ENCODE measurements at regions not wholly inside any gene's neighbourhood (a gene's known extent, or its start where the extent isn't known, plus 50 kb on each side); places are given as distances from the start of the nearest gene placed in this dataset.

DNA sequence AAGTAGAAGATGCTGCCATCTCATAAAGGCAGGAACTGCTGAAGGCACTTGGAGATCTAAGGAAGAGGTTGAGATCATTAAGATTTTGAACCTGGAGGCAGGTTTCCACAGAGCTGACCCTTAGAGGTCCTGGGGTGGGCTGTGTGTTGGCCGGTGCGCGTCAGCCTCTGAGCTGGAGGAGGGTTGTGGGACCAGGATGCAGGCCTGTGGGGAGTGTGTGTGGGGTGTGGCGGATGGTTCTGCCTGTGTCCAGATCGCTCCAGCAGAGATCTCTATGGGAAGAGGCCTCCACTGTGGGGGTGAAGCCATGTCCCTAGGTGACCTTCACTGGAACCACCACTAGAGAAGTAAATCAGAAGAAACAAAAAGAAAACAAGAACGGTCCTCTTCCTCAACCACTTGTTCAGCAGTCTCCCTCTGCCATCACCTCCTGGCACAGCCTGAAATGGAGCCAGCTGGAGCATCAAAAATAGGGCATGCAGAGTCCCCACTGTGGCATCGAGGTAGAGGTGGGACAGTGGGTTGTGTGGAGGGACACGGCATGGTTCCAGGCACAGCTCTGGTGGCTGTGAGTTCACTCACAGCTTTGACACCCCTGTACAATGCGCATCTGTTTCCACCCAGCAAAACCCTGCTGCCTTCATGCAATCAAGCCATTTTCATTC, 453.8 kb downstream of the TCERG1L start:
- Histone ChIP-seq H3K4me3 (no peak overlapping the region), H3K9me3 (peaks cover 0 to 15% (median 0%) of the 10 kb centered on the region in 4 donors), H3K36me3 (no peaks in the 10 kb centered on the region), H3K4me1 (no peaks in the 10 kb centered on the region), H3K27me3 (no peaks in the 10 kb centered on the region), H3K27ac (no peak overlapping the region)
- TF ChIP-seq, protein P1, sequence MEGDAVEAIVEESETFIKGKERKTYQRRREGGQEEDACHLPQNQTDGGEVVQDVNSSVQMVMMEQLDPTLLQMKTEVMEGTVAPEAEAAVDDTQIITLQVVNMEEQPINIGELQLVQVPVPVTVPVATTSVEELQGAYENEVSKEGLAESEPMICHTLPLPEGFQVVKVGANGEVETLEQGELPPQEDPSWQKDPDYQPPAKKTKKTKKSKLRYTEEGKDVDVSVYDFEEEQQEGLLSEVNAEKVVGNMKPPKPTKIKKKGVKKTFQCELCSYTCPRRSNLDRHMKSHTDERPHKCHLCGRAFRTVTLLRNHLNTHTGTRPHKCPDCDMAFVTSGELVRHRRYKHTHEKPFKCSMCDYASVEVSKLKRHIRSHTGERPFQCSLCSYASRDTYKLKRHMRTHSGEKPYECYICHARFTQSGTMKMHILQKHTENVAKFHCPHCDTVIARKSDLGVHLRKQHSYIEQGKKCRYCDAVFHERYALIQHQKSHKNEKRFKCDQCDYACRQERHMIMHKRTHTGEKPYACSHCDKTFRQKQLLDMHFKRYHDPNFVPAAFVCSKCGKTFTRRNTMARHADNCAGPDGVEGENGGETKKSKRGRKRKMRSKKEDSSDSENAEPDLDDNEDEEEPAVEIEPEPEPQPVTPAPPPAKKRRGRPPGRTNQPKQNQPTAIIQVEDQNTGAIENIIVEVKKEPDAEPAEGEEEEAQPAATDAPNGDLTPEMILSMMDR (IDR thresholded peaks at IDR 0.05) = no peak
- TF ChIP-seq POLR2A (IDR thresholded peaks at IDR 0.05) = no peak
- no peak for DNase-seq

DNA sequence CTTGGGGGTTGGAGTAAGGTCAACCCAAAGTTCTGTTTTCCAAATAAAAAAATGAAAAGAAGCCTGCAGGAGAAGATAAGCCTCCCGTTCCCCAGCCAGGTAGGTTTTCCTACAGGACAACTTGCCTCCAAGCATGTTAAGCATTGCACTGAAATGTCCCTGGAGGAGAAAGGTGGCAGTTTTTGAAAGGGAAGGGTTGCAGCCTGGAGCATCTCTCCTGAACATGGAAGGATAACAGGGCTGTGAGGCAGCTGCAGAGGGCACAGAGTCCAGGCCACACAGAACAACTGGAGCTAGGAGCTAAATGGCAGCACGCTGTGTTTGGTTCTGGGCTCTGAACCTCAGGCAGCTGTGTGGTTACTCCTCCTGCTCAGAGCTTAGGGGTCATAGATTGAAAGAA, 452.9 kb downstream of the TCERG1L start:
- DNase-seq = no peak
- Histone ChIP-seq H3K36me3 (no peaks in the 10 kb centered on the region), H3K4me1 (no peaks in the 10 kb centered on the region), H3K4me3 (no peak overlapping the region), H3K27me3 (no peaks in the 10 kb centered on the region), H3K27ac (no peak overlapping the region), H3K9me3 (peaks cover 0 to 7% (median 0%) of the 10 kb centered on the region in 4 donors)
- no peak for TF ChIP-seq POLR2A (IDR thresholded peaks at IDR 0.05)
- TF ChIP-seq, protein P1 (IDR thresholded peaks at IDR 0.05) = no peak

DNA sequence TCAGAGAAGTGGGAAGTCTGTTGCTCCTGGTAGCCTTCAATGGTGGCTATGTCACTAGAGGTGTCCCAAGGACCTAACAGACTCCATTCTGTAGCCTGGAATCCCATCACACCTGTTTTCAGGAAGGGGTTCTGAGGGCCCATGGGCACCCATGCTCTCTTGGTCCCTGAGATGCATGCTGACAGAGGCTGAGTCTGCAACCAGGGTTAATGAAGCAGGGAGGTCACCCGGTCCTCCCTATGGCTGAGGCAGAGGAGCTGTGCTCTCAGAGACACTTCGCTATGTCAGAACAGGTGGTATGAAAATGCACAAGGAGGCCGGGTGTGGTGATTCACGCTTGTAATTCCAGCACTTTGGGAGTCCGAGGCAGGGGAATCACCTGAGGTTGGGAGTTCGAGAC, 452.1 kb downstream of the TCERG1L start:
- no peak for DNase-seq
- no peak overlapping the region for H3K27ac ChIP-seq
- no peaks in the 10 kb centered on the region for H3K27me3 ChIP-seq
- H3K4me1 ChIP-seq = no peaks in the 10 kb centered on the region
- H3K4me3 ChIP-seq = no peak overlapping the region
- no peaks in the 10 kb centered on the region for H3K36me3 ChIP-seq
- H3K9me3 ChIP-seq = no peaks in the 10 kb centered on the region
- no peak for TF ChIP-seq POLR2A (IDR thresholded peaks at IDR 0.05)
- TF ChIP-seq, protein P1 (IDR thresholded peaks at IDR 0.05) = no peak

DNA sequence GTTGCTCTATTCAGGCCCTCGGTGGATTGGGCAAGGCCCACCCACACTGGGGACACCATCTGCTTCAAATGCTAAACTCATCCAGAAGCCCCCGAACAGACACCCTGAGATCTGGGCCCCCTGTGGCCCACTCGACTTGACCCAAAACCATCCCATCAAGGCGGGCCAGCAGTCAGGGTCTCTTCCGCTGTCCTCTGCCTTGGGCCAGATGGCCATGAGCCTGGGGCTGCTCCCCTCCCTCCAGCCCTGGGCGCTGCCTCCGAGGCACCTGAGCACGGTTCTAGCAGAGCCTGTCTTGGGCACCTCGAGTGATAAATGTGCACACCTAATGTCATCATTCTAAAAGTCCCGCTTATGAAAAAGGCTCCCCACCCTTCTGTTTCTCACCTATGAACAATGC, 449.4 kb downstream of the TCERG1L start:
- DNase-seq = no peak
- TF ChIP-seq POLR2A (IDR thresholded peaks at IDR 0.05) = no peak
- TF ChIP-seq, protein P1 (IDR thresholded peaks at IDR 0.05) = no peak
- Histone ChIP-seq H3K27me3 (no peaks in the 10 kb centered on the region), H3K27ac (no peak overlapping the region), H3K36me3 (no peaks in the 10 kb centered on the region), H3K9me3 (no peaks in the 10 kb centered on the region), H3K4me1 (no peaks in the 10 kb centered on the region), H3K4me3 (no peak overlapping the region)

DNA sequence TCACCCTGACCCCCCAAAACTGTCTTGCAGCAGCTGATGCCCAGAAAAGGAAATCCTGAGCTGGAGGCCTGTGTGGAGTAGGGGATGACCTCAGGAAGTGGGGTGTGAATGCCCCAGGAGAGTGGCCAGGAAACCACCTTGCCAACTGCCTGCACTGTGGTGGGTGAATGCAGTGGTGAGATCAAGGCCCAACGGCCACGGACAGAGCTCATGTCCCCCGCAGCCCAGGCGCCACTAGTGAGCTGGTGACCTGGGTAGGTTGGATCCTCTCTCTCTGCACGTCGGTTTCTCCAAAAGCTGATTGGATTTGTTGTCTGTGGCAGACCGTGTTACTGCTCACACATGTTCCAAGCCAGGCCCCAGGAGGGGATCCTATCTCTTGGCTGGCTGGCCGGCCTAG, 448.9 kb downstream of the TCERG1L start:
- Histone ChIP-seq H3K36me3 (no peaks in the 10 kb centered on the region), H3K4me3 (no peak overlapping the region), H3K27me3 (no peaks in the 10 kb centered on the region), H3K4me1 (no peaks in the 10 kb centered on the region), H3K27ac (no peak overlapping the region), H3K9me3 (no peaks in the 10 kb centered on the region)
- TF ChIP-seq, protein P1 (IDR thresholded peaks at IDR 0.05) = no peak
- no peak for TF ChIP-seq POLR2A (IDR thresholded peaks at IDR 0.05)
- no peak for DNase-seq

DNA sequence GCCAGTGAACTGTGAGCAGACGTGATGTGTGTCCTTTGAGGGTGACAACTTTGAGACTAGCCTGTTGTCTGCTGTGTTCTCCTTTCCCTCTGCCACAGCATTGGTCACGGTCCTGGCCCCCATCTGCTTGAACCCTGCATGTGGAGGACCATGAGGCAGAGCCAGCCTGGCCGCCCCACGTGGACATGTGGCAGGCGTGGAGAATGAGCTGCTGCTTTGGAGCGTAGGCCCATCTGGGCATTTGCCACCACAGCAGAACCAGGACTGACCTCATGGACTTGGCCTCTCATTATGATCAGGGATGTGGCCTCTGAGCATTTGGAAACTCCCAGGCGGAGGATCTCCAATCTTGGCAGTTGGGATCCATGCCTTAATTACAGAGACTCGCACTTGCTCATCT, 448.5 kb downstream of the TCERG1L start:
- H3K9me3 ChIP-seq = no peaks in the 10 kb centered on the region
- no peak overlapping the region for H3K27ac ChIP-seq
- no peak overlapping the region for H3K4me3 ChIP-seq
- H3K27me3 ChIP-seq = no peaks in the 10 kb centered on the region
- no peaks in the 10 kb centered on the region for H3K36me3 ChIP-seq
- TF ChIP-seq POLR2A (IDR thresholded peaks at IDR 0.05) = no peak
- TF ChIP-seq, protein P1 (IDR thresholded peaks at IDR 0.05) = no peak
- DNase-seq = no peak
- H3K4me1 ChIP-seq = no peaks in the 10 kb centered on the region

All from Peyer's patch (tissue), 4 donors.